OCI-LY1 (cell line): ENCODE measurements at regions not wholly inside any gene's neighbourhood (a gene's known extent, or its start where the extent isn't known, plus 50 kb on each side); places are given as distances from the start of the nearest gene placed in this dataset.

Experiments used
- H2AFZ ChIP-seq: fragments of 200-600 bp; sonication (generic), shearing (Covaris generic); 2 replicates; pipeline ENCODE4 v1.6.0; 2014; ENCODE audit warnings: antibody characterized with exemption, mild to moderate bottlenecking, low read length
- H3F3A ChIP-seq: fragments of 200-600 bp; sonication (generic), shearing (Covaris generic); 2 replicates; pipeline ENCODE4 v1.6.0; 2014; ENCODE audit warnings: mild to moderate bottlenecking, antibody characterized with exemption, low read length, moderate library complexity; ENCODE audit not compliant: insufficient read depth
- H3K27ac ChIP-seq: fragments of 200-600 bp; sonication (generic); 2 replicates; pipeline ENCODE4 v1.5.1; 2014; ENCODE audit warnings: low read length, mixed run types, mild to moderate bottlenecking, low read depth; ENCODE audit not compliant: poor library complexity, severe bottlenecking
- H3K27me3 ChIP-seq: fragments of 200-600 bp; sonication (generic); 2 replicates; pipeline ENCODE4 v1.6.0; 2014; ENCODE audit warnings: antibody characterized with exemption, mild to moderate bottlenecking, low read length, moderate library complexity; ENCODE audit not compliant: insufficient read depth
- H3K36me3 ChIP-seq: fragments of 200-600 bp; sonication (generic); 2 replicates; pipeline ENCODE4 v1.6.1; 2014; ENCODE audit warnings: mild to moderate bottlenecking, antibody characterized with exemption, low read length, moderate library complexity, mixed read lengths; ENCODE audit not compliant: insufficient read depth
- H3K4me1 ChIP-seq: fragments of 200-600 bp; sonication (generic); 2 replicates; pipeline ENCODE4 v1.5.1; 2014; ENCODE audit warnings: mild to moderate bottlenecking, low read length, moderate library complexity; ENCODE audit not compliant: insufficient read depth, severe bottlenecking
- H3K4me2 ChIP-seq: fragments of 200-600 bp; sonication (generic), shearing (Covaris generic); 2 replicates; pipeline ENCODE4 v1.6.1; 2014; ENCODE audit warnings: low read length
- H3K4me3 ChIP-seq: fragments of 200-600 bp; sonication (generic); 2 replicates; pipeline ENCODE4 v1.5.1; 2014; ENCODE audit warnings: low read length, low read depth, mild to moderate bottlenecking, mixed read lengths; ENCODE audit not compliant: poor library complexity, severe bottlenecking
- H3K79me2 ChIP-seq: fragments of 200-600 bp; shearing (Covaris generic); 2 replicates; pipeline ENCODE4 v1.6.1; 2016; ENCODE audit warnings: mixed run types, low read length, mixed read lengths; ENCODE audit not compliant: insufficient read depth
- H3K9ac ChIP-seq: fragments of 200-600 bp; sonication (generic), shearing (Covaris generic); 2 replicates; pipeline ENCODE4 v1.6.1; 2014; ENCODE audit warnings: mild to moderate bottlenecking, low read length, mixed read lengths
- H3K9me2 ChIP-seq: fragments of 200-600 bp; sonication (generic), shearing (Covaris generic); 2 replicates; pipeline ENCODE4 v1.6.1; 2014; ENCODE audit warnings: low read depth, mild to moderate bottlenecking, low read length, mixed read lengths
- H3K9me3 ChIP-seq: fragments of 200-600 bp; shearing (Covaris generic); 2 replicates; pipeline ENCODE4 v1.6.1; 2014; ENCODE audit warnings: low read length, mixed read lengths
- H4K20me1 ChIP-seq: fragments of 200-600 bp; sonication (generic), shearing (Covaris generic); 2 replicates; pipeline ENCODE4 v1.6.0; 2016; ENCODE audit warnings: mild to moderate bottlenecking, low read length; ENCODE audit not compliant: insufficient read depth
- CTCF ChIP-seq: fragments of 200-600 bp; sonication (generic), shearing (Covaris generic); IDR thresholded peaks from 2 replicates; pipeline ENCODE4 v1.5.1; 2017; ENCODE audit warnings: mild to moderate bottlenecking, antibody characterized with exemption, low read length, moderate library complexity, mixed read lengths
- EZH2 ChIP-seq: fragments of 200-600 bp; sonication (generic), shearing (Covaris generic); IDR thresholded peaks from 2 replicates; pipeline ENCODE4 v1.8.0; 2017; ENCODE audit warnings: borderline replicate concordance, mixed run types, mild to moderate bottlenecking, antibody characterized with exemption, low read length, moderate library complexity, mixed read lengths

GRCh38 chr9:75448281-75448680, 360.0 kb downstream of the OSTF1 start:
- no peaks in the 10 kb centered on the region for H3K4me1 ChIP-seq
- H3K4me3 ChIP-seq: no peak overlapping the region
- H3K9me3 ChIP-seq: no peaks in the 10 kb centered on the region
- H4K20me1 ChIP-seq: no peaks in the 10 kb centered on the region
- no peaks in the 10 kb centered on the region for H3F3A ChIP-seq
- TF ChIP-seq CTCF (no peak), EZH2 (no peak)
- H3K9ac ChIP-seq: no peak overlapping the region
- no peaks in the 10 kb centered on the region for H3K79me2 ChIP-seq
- no peak overlapping the region for H2AFZ ChIP-seq
- no peaks in the 10 kb centered on the region for H3K27me3 ChIP-seq
- no peak overlapping the region for H3K27ac ChIP-seq
- no peaks in the 10 kb centered on the region for H3K36me3 ChIP-seq
- H3K4me2 ChIP-seq: no peak overlapping the region
- no peaks in the 10 kb centered on the region for H3K9me2 ChIP-seq

- Histone ChIP-seq H3K9ac (no peak overlapping the region), H2AFZ (no peak overlapping the region), H3K9me2 (no peaks in the 10 kb centered on the region), H3K4me1 (no peaks in the 10 kb centered on the region), H3K9me3 (no peaks in the 10 kb centered on the region), H3K27ac (no peak overlapping the region), H3F3A (no peaks in the 10 kb centered on the region), H3K79me2 (no peaks in the 10 kb centered on the region), H3K36me3 (no peaks in the 10 kb centered on the region), H3K4me3 (no peak overlapping the region), H4K20me1 (no peaks in the 10 kb centered on the region), H3K4me2 (no peak overlapping the region), H3K27me3 (no peaks in the 10 kb centered on the region)
- no peak for TF ChIP-seq EZH2
- no peak for TF ChIP-seq CTCF
These were observed 360.6 kb downstream of the OSTF1 start for GRCh38 chr9:75448955-75449354.

- Histone ChIP-seq H3K9me3 (no peaks in the 10 kb centered on the region), H3K4me1 (peaks cover 12% of the 10 kb centered on the region), H3K36me3 (no peaks in the 10 kb centered on the region), H3K4me3 (no peak overlapping the region), H3K9ac (no peak overlapping the region), H3F3A (no peaks in the 10 kb centered on the region), H3K27me3 (0 out of 2 replicates have a peak, but pooled peaks cover 3% of the 10 kb centered on the region), H3K27ac (no peak overlapping the region), H2AFZ (no peak overlapping the region), H3K4me2 (no peak overlapping the region), H3K79me2 (no peaks in the 10 kb centered on the region), H4K20me1 (no peaks in the 10 kb centered on the region), H3K9me2 (no peaks in the 10 kb centered on the region)
- no peak for TF ChIP-seq EZH2
- TF ChIP-seq CTCF: no peak
These were observed 362.7 kb downstream of the OSTF1 start for GRCh38 chr9:75451045-75451444.
